Non-pigmented ciliary epithelial cell (primary cell): ENCODE measurements at regions not wholly inside any gene's neighbourhood (a gene's known extent, or its start where the extent isn't known, plus 50 kb on each side); places are given as distances from the start of the nearest gene placed in this dataset.
"Not testable (repeated sequence)": the region's sequence is repeated elsewhere in the genome, so short reads cannot be mapped to it uniquely, and the experiment has no call there.

Experiments
- DNase-seq: peaks from one replicate; pipeline ENCODE4 v3.0.0-alpha.2; 2010; ENCODE audit warnings: low read depth

DNA sequence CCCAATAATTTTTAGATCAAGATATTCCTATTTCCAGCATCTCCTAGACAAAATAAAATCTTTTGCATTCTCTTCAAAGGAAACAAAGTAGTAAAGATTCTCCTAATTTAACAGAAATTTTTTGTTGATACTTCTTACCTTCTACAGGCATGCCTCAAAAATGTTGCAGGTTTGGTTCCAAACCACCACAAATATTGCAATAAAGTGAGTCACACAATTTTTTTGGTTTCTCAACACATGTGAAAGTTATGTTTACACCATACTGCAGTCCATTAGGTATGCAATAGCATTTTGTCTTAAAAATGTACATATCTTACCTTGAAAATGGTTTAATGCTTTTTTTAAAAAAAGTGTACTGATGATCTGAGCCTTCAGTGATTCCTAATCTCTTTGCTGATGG lies 65.6 kb upstream of the USP15 start:
- DNase-seq: no peak

DNA sequence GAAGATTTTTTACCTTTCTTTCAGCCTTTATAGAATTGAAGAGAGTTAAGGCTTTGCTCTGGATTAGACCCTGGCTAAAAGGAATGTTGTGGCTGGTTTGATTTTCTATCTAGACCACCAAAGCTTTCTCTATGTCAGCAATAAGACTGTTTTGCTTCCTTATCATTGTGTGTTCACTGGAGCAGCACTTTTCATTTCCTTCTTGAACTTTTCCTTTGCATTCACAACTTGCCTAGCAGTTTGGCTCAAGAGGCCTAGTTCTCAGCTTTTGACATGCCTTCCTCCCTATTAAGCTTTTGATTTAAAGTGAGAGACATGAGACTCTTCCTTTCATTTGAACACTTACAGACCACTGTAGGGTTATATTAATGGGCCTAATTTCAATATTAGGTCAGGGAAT lies 64.1 kb upstream of the USP15 start:
- DNase-seq: no peak

DNA sequence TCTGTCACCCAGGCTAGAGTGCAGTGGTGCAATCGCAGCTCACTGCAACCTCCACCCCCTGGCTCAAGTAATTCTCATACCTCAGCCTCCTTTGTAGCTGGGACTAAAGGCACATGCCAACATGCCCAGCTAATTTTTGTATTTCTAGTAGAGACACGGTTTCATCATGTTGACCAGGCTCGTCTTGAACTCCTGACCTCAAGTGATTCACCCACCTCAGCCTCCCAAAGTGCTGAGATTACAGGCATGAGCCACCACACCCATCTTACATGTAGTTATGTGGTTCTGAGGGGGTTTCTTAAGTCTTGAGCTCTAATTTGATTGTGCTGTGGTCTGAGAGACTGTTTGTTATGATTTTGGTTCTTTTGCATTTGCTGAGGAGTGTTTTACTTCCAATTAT lies 57.3 kb upstream of the USP15 start:
- DNase-seq: not testable (repeated sequence)

DNA sequence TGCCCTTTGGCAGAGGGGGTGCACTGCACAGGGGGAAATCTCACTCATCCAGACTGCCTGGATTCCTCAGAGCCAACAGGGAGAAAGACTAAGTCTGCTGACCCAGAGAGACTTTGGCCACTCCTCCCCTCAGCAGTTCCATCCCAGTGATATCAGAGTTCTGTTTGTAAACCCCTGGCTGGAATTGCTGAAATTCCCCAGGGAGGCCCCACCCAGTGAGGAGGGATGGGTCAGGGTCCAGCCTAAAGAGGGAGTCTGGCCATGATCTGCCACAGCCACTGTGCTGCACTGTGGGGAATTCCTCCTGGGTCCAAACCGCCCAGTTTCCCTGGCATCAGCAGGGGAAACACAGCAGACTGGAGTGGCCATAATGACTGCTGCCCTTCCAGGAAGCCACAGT lies 54.9 kb upstream of the USP15 start:
- no peak for DNase-seq

DNA sequence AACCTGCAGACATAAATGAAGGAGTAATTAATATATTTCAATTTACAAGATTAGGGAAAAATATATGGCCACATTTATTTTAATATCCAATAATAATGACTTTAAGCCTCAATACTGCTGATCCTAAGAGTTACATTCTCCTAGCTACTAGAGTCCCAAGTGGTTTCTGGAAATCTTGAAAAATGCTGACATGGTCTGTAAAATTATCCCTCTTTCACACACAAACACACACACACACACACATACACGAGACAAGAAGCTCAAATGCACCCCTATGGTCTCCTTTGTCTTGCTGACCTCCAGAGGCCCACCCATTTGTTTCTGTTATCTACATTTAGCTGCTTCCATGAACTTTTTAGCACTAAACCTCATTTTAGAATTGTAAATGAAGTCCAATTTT lies 53.0 kb upstream of the USP15 start:
- DNase-seq: no peak
